ENCODE measurements at regions not wholly inside any gene's neighbourhood (a gene's known extent, or its start where the extent isn't known, plus 50 kb on each side); places are given as distances from the start of the nearest gene placed in this dataset.
"Not testable (repeated sequence)": the region's sequence is repeated elsewhere in the genome, so short reads cannot be mapped to it uniquely, and the experiment has no call there.

- not testable (repeated sequence) for TF ChIP-seq CTCF, POLR2A (IDR thresholded peaks at IDR 0.05)
Observed at GRCh38 chr1:55784941-55785450, 569.8 kb upstream of the USP24 start.

Data from ovary (tissue), 3 donors.